H1 (cell line): ENCODE measurements at regions not wholly inside any gene's neighbourhood (a gene's known extent, or its start where the extent isn't known, plus 50 kb on each side); places are given as distances from the start of the nearest gene placed in this dataset.

Experiments used
- CTCF ChIA-PET: fragments of 300-600 bp; sonication (Branson Sonifier 250); formaldehyde crosslinking; loops from one replicate; lab custom pipeline; 2021; ENCODE audit not compliant: partially characterized antibody; lab: Charles Lee
- POLR2A ChIA-PET: fragments of 300-600 bp; sonication (Branson Sonifier 250); formaldehyde crosslinking; loops from one replicate; lab custom pipeline; 2021; ENCODE audit warnings: inconsistent platforms; ENCODE audit not compliant: partially characterized antibody; lab: Charles Lee
- DNase-seq, 2 experiments: peaks; one replicate each; pipeline versions ENCODE4 v3.0.0 to v3.0.0-alpha.2; 2010 to 2022; ENCODE audit warnings: low spot score in 2 of 2, low read depth in 1 of 2, mixed read lengths in 1 of 2
- FAIRE-seq: peaks from 2 replicates; lab custom pipeline; 2011; peaks lifted over from hg19 to GRCh38; lab: Jason Lieb, UNC
- H2AFZ ChIP-seq: 2 replicates; pipeline ENCODE4 v1.8.1; 2012; ENCODE audit warnings: low read length, inconsistent platforms
- H2AK5ac ChIP-seq: 2 replicates; pipeline ENCODE4 v1.6.1; 2013; ENCODE audit warnings: low read depth, low read length
- H2BK120ac ChIP-seq: replicated peaks from 2 replicates; pipeline ENCODE3; 2013; ENCODE audit warnings: low read depth, low read length, inconsistent platforms
- H2BK12ac ChIP-seq: 2 replicates; pipeline ENCODE4 v1.6.1; 2013; ENCODE audit warnings: low read depth, low read length
- H2BK15ac ChIP-seq: 2 replicates; pipeline ENCODE4 v1.6.1; 2013; ENCODE audit warnings: low read length
- H2BK20ac ChIP-seq: 2 replicates; pipeline ENCODE4 v1.6.1; 2013; ENCODE audit warnings: low read length
- H2BK5ac ChIP-seq: 2 replicates; pipeline ENCODE4 v1.6.1; 2013; ENCODE audit warnings: low read depth, low read length
- H3K14ac ChIP-seq: 2 replicates; pipeline ENCODE4 v1.6.1; 2013; ENCODE audit warnings: inconsistent platforms; ENCODE audit not compliant: insufficient read length
- H3K18ac ChIP-seq: 2 replicates; pipeline ENCODE4 v1.6.1; 2013; ENCODE audit warnings: low read length; ENCODE audit errors: extremely low read depth
- H3K23ac ChIP-seq: 2 replicates; pipeline ENCODE4 v1.6.1; 2013; ENCODE audit warnings: inconsistent platforms; ENCODE audit not compliant: insufficient read length
- H3K23me2 ChIP-seq: 2 replicates; pipeline ENCODE4 v1.6.1; 2013; ENCODE audit warnings: low read depth, low read length
- H3K27ac ChIP-seq: 2 replicates; pipeline ENCODE4 v1.6.1; 2011; ENCODE audit warnings: low read depth, low read length, inconsistent platforms
- H3K27me3 ChIP-seq, 4 experiments: replicated peaks in 1 of 4; 1 replicate in 1 of 4; 2 replicates in 3 of 4; pipeline versions ENCODE4 v1.6.1 to v1.8.1; 2011 to 2013; ENCODE audit warnings: low read length in 3 of 4, mild to moderate bottlenecking in 3 of 4, inconsistent platforms in 2 of 4, mixed read lengths in 2 of 4, moderate library complexity in 1 of 4; ENCODE audit not compliant: control insufficient read depth in 3 of 4, insufficient read depth in 3 of 4; ENCODE audit errors: extremely low read depth in 1 of 4
- H3K36me3 ChIP-seq, 4 experiments: 2 replicates each; pipeline versions ENCODE4 v1.6.1 to v1.8.1; 2011 to 2013; ENCODE audit warnings: mild to moderate bottlenecking in 4 of 4, low read length in 3 of 4, moderate library complexity in 2 of 4, control low read depth in 1 of 4, inconsistent platforms in 1 of 4; ENCODE audit not compliant: insufficient read depth in 4 of 4, control insufficient read depth in 2 of 4
- H3K4ac ChIP-seq: replicated peaks from 2 replicates; pipeline ENCODE3; 2013; ENCODE audit warnings: low read length, low read depth, mixed read lengths, inconsistent platforms; ENCODE audit not compliant: insufficient read length
- H3K4me1 ChIP-seq, 4 experiments: replicated peaks in 1 of 4; 1 replicate in 1 of 4; 2 replicates in 3 of 4; pipeline versions ENCODE4 v1.6.1 to v1.8.1; 2011 to 2013; ENCODE audit warnings: low read length in 3 of 4, inconsistent platforms in 2 of 4, mixed read lengths in 1 of 4; ENCODE audit not compliant: insufficient read depth in 4 of 4, control insufficient read depth in 3 of 4
- H3K4me2 ChIP-seq, 2 experiments: 2 replicates each; pipeline versions ENCODE4 v1.6.1 to v1.8.1; 2011 to 2013; ENCODE audit warnings: low read depth in 2 of 2, low read length in 2 of 2, control low read depth in 1 of 2, inconsistent platforms in 1 of 2, mild to moderate bottlenecking in 1 of 2; ENCODE audit not compliant: insufficient read depth in 1 of 2
- H3K4me3 ChIP-seq, 4 experiments: fragments of 200-600, 300-600 bp in 1 of 4; sonication (generic), shearing (Covaris generic), sonication (Bioruptor Twin) in 1 of 4; 2 replicates each; pipeline versions ENCODE4 v1.5.1 to v1.8.1; 2011 to 2016; ENCODE audit warnings: low read length in 4 of 4, low read depth in 3 of 4, control low read depth in 2 of 4, inconsistent platforms in 2 of 4, mild to moderate bottlenecking in 2 of 4, mixed read lengths in 1 of 4, moderate library complexity in 1 of 4; ENCODE audit not compliant: insufficient read depth in 2 of 4; ENCODE audit errors: extremely low read depth in 1 of 4
- H3K56ac ChIP-seq: replicated peaks from 2 replicates; pipeline ENCODE3; 2013; ENCODE audit warnings: low read depth, mild to moderate bottlenecking, mixed read lengths, low read length, inconsistent platforms; ENCODE audit not compliant: insufficient read length
- H3K79me1 ChIP-seq: 2 replicates; pipeline ENCODE4 v1.6.1; 2013; ENCODE audit warnings: low read depth, low read length, control low read depth
- H3K79me2 ChIP-seq, 2 experiments: 2 replicates each; pipeline versions ENCODE4 v1.6.1 to v1.8.1; 2012 to 2013; ENCODE audit warnings: low read length in 2 of 2, mild to moderate bottlenecking in 2 of 2, inconsistent platforms in 1 of 2; ENCODE audit not compliant: insufficient read depth in 2 of 2, control insufficient read depth in 1 of 2
- H3K9ac ChIP-seq, 4 experiments: replicated peaks in 1 of 4; 1 replicate in 1 of 4; 2 replicates in 3 of 4; pipeline versions ENCODE4 v1.6.1 to v1.8.1; 2011 to 2013; ENCODE audit warnings: low read depth in 3 of 4, low read length in 3 of 4, control low read depth in 2 of 4, mild to moderate bottlenecking in 2 of 4, moderate library complexity in 2 of 4, inconsistent platforms in 1 of 4; ENCODE audit errors: extremely low read depth in 1 of 4
- H3K9me3 ChIP-seq, 2 experiments: 2 replicates each; pipeline versions ENCODE4 v1.6.1 to v1.8.1; 2012 to 2013; ENCODE audit warnings: mild to moderate bottlenecking in 2 of 2, moderate library complexity in 2 of 2, control low read depth in 1 of 2, inconsistent platforms in 1 of 2, low read depth in 1 of 2, low read length in 1 of 2, mixed read lengths in 1 of 2; ENCODE audit not compliant: insufficient read depth in 2 of 2
- H4K20me1 ChIP-seq, 2 experiments: replicated peaks in 1 of 2; 2 replicates each; pipeline versions ENCODE3 to v1.8.1; 2011 to 2013; ENCODE audit warnings: inconsistent platforms in 2 of 2, low read length in 2 of 2, mild to moderate bottlenecking in 1 of 2; ENCODE audit not compliant: insufficient read depth in 2 of 2, control insufficient read depth in 1 of 2
- H4K5ac ChIP-seq: 2 replicates; pipeline ENCODE4 v1.6.1; 2013; ENCODE audit warnings: low read length, low read depth, mixed read lengths, inconsistent platforms; ENCODE audit not compliant: insufficient read length
- H4K8ac ChIP-seq: 2 replicates; pipeline ENCODE4 v1.8.0; 2013; ENCODE audit warnings: mild to moderate bottlenecking, moderate library complexity, low read length, inconsistent platforms; ENCODE audit not compliant: insufficient read depth; ENCODE audit errors: extremely low read depth
- H4K91ac ChIP-seq: replicated peaks from 2 replicates; pipeline ENCODE3; 2013; ENCODE audit warnings: low read length, mixed read lengths, inconsistent platforms; ENCODE audit not compliant: insufficient read length
- BCL11A ChIP-seq, 2 experiments: IDR thresholded peaks; one replicate each; pipeline ENCODE4 v1.6.1; 2011; ENCODE audit warnings: low read depth in 2 of 2, low read length in 2 of 2, mild to moderate bottlenecking in 2 of 2
- BRCA1 ChIP-seq: IDR thresholded peaks from 2 replicates; pipeline ENCODE4 v1.6.1; 2012; ENCODE audit warnings: low read depth, low read length, improper control_type of control experiment
- CHD2 ChIP-seq: IDR thresholded peaks from 2 replicates; pipeline ENCODE4 v1.6.1; 2012; ENCODE audit warnings: low read length, improper control_type of control experiment
- CREB1 ChIP-seq: IDR thresholded peaks from 2 replicates; pipeline ENCODE4 v1.6.1; 2012; ENCODE audit warnings: inconsistent platforms
- CTBP2 ChIP-seq: IDR thresholded peaks from 2 replicates; pipeline ENCODE4 v1.7.0; 2011; ENCODE audit warnings: borderline replicate concordance, mild to moderate bottlenecking, moderate library complexity, mixed read lengths, low read length; ENCODE audit not compliant: insufficient read depth, insufficient read length
- EP300 ChIP-seq, 2 experiments: IDR thresholded peaks; 1 replicate in 1 of 2; 2 replicates in 1 of 2; pipeline ENCODE4 v1.6.1; 2011 to 2012; ENCODE audit warnings: low read depth in 2 of 2, low read length in 2 of 2, mild to moderate bottlenecking in 2 of 2, borderline replicate concordance in 1 of 2, inconsistent platforms in 1 of 2, moderate library complexity in 1 of 2
- GABPA ChIP-seq: IDR thresholded peaks from 2 replicates; pipeline ENCODE4 v1.6.1; 2011; ENCODE audit warnings: mild to moderate bottlenecking, low read length, moderate library complexity, borderline replicate concordance; ENCODE audit not compliant: insufficient read depth
- JUND ChIP-seq: IDR thresholded peaks from 2 replicates; pipeline ENCODE4 v1.6.1; 2011; ENCODE audit warnings: mild to moderate bottlenecking, improper control_type of control experiment, low read length
- KDM4A ChIP-seq: IDR thresholded peaks from one replicate; pipeline ENCODE4 v1.7.1; 2012; ENCODE audit warnings: low read depth, mild to moderate bottlenecking, moderate library complexity, low read length, inconsistent platforms; ENCODE audit not compliant: severe bottlenecking
- NRF1 ChIP-seq: IDR thresholded peaks from 2 replicates; pipeline ENCODE4 v1.6.1; 2011; ENCODE audit warnings: mild to moderate bottlenecking, low read depth, low read length, improper control_type of control experiment
- POLR2AphosphoS5 ChIP-seq: IDR thresholded peaks from 2 replicates; pipeline ENCODE4 v1.6.1; 2011; ENCODE audit warnings: low read depth, low read length
- RFX5 ChIP-seq: IDR thresholded peaks from 2 replicates; pipeline ENCODE4 v1.6.1; 2011; ENCODE audit warnings: low read depth, low read length, improper control_type of control experiment, borderline replicate concordance
- SAP30 ChIP-seq: fragments of 300-600 bp; sonication (generic); IDR thresholded peaks from 2 replicates; pipeline ENCODE4 v1.7.1; 2012; ENCODE audit warnings: low read length, moderate library complexity, mild to moderate bottlenecking, inconsistent platforms; ENCODE audit not compliant: insufficient read depth, insufficient replicate concordance
- WGBS, 2 experiments: shearing (Covaris generic) in 1 of 2; methylation state at CpG; one replicate each; pipeline versions ENCODE4 v1.1.6 to v1.1.7; 2013 to 2015; ENCODE audit warnings: low lambda C conversion rate in 2 of 2, mixed read lengths in 2 of 2, inconsistent platforms in 1 of 2, low coverage in 1 of 2, missing lambda C conversion rate in 1 of 2; ENCODE audit not compliant: insufficient replicate concordance in 2 of 2, insufficient coverage in 1 of 2, insufficient read length in 1 of 2; ENCODE audit errors: extremely low coverage in 1 of 2, missing lambda C conversion rate in 1 of 2; 5-methylcytosine and 5-hydroxymethylcytosine counted together
- TF ChIP-seq, protein P1 (sequence below): IDR thresholded peaks from 2 replicates; pipeline ENCODE4 v1.6.1; 2012; ENCODE audit warnings: low read length, inconsistent platforms

- Histone ChIP-seq H2BK12ac (no peak overlapping the region), H3K9me3 (peaks cover 18 to 39% of the 10 kb centered on the region in 2 experiments), H3K4me3 (no peak overlapping the region), H4K5ac (no peak overlapping the region), H2BK120ac (no peak overlapping the region), H3K23ac (no peak overlapping the region), H3K36me3 (no peaks in the 10 kb centered on the region), H3K79me1 (no peaks in the 10 kb centered on the region), H3K4me2 (no peak overlapping the region), H2AFZ (no peak overlapping the region), H2BK5ac (no peak overlapping the region), H2BK15ac (no peak overlapping the region), H3K23me2 (no peaks in the 10 kb centered on the region), H3K4me1 (no peaks in the 10 kb centered on the region), H3K79me2 (no peaks in the 10 kb centered on the region), H3K4ac (no peak overlapping the region), H3K27me3 (no peaks in the 10 kb centered on the region), H2AK5ac (no peak overlapping the region), H3K14ac (no peak overlapping the region), H4K20me1 (no peaks in the 10 kb centered on the region), H3K56ac (no peak overlapping the region), H4K8ac (no peak overlapping the region), H3K9ac (no peak overlapping the region), H3K27ac (no peak overlapping the region), H4K91ac (no peak overlapping the region), H2BK20ac (no peak overlapping the region), H3K18ac (no peak overlapping the region)
- DNase-seq (no peak), FAIRE-seq (no peak)
- ChIA-PET POLR2A (no interaction called here), CTCF (no interaction called here)
- 97% methylated on average over 2 of the region's 2 CpGs; no CpG with 5 or more reads in 1 of the 2 experiments for WGBS, 2 experiments
- no peak for TF ChIP-seq NRF1
- no peak for TF ChIP-seq SAP30
- no peak for TF ChIP-seq CHD2
- no peak for TF ChIP-seq KDM4A
- no peak for TF ChIP-seq CTBP2
- TF ChIP-seq GABPA: no peak
- TF ChIP-seq RFX5: no peak
- TF ChIP-seq BCL11A (IDR thresholded peaks at IDR 0.05; ENCODE audit: low read depth in 2 of 2, low read length in 2 of 2): no peak
- TF ChIP-seq EP300 (IDR thresholded peaks at IDR 0.05; ENCODE audit: borderline replicate concordance in 1 of 2, low read depth in 2 of 2, low read length in 2 of 2): no peak
- TF ChIP-seq, protein P1, sequence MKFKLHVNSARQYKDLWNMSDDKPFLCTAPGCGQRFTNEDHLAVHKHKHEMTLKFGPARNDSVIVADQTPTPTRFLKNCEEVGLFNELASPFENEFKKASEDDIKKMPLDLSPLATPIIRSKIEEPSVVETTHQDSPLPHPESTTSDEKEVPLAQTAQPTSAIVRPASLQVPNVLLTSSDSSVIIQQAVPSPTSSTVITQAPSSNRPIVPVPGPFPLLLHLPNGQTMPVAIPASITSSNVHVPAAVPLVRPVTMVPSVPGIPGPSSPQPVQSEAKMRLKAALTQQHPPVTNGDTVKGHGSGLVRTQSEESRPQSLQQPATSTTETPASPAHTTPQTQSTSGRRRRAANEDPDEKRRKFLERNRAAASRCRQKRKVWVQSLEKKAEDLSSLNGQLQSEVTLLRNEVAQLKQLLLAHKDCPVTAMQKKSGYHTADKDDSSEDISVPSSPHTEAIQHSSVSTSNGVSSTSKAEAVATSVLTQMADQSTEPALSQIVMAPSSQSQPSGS: no peak
- TF ChIP-seq JUND: no peak
- no peak for TF ChIP-seq CREB1
- no peak for TF ChIP-seq BRCA1
- no peak for TF ChIP-seq POLR2AphosphoS5
Measured at GRCh38 chr5:40093550-40093949, 586.2 kb upstream of the PTGER4 start.
